HG03442 (cell line): ENCODE measurements at regions not wholly inside any gene's neighbourhood (a gene's known extent, or its start where the extent isn't known, plus 50 kb on each side); places are given as distances from the start of the nearest gene placed in this dataset.

Source experiments
- ATAC-seq: cut with Tn5 transposase; IDR thresholded peaks from one replicate; pipeline ENCODE4 v1.9.1; 2021; ENCODE audit warnings: mild to moderate bottlenecking, moderate library complexity; ENCODE audit not compliant: unreplicated experiment

GRCh38 chr9:94159069-94159939 is 75.0 kb downstream of the PTPDC1 start:
- ATAC-seq: no peak

- no peak for ATAC-seq
Measured at GRCh38 chr9:94160594-94161501, 76.6 kb downstream of the PTPDC1 start.

- no peak for ATAC-seq
Measured at GRCh38 chr9:94161673-94162072, 77.4 kb downstream of the PTPDC1 start.

GRCh38 chr9:94164806-94165549 is 80.7 kb downstream of the PTPDC1 start:
- no peak for ATAC-seq

- peak; percentile 84 for ATAC-seq
Measured at GRCh38 chr9:94165592-94166235, 81.5 kb downstream of the PTPDC1 start.

GRCh38 chr9:94166236-94166975 is 82.1 kb downstream of the PTPDC1 start:
- ATAC-seq: peak; percentile 57

- ATAC-seq: no peak
Measured at GRCh38 chr9:94166976-94167346, 82.7 kb downstream of the PTPDC1 start.

- no peak for ATAC-seq
Measured at GRCh38 chr9:94167376-94167890, 83.2 kb downstream of the PTPDC1 start.

GRCh38 chr9:94168203-94169000 is 84.1 kb downstream of the PTPDC1 start:
- ATAC-seq: no peak

- ATAC-seq: no peak
Measured at GRCh38 chr9:94169968-94170367, 85.7 kb downstream of the PTPDC1 start.

GRCh38 chr9:94173632-94174031 is 85.5 kb upstream of the ZNF169 start:
- no peak for ATAC-seq

- no peak for ATAC-seq
Measured at GRCh38 chr9:94174164-94174563, 84.9 kb upstream of the ZNF169 start.

GRCh38 chr9:94175669-94176068 is 83.4 kb upstream of the ZNF169 start:
- ATAC-seq: no peak

- ATAC-seq: no peak
Measured at GRCh38 chr9:94176608-94177007, 82.5 kb upstream of the ZNF169 start.

GRCh38 chr9:94178927-94179326 is 80.2 kb upstream of the ZNF169 start:
- ATAC-seq: peak; percentile 62

- no peak for ATAC-seq
Measured at GRCh38 chr9:94181408-94182181, 77.5 kb upstream of the ZNF169 start.

- no peak for ATAC-seq
Measured at GRCh38 chr9:94182532-94182931, 76.6 kb upstream of the ZNF169 start.
